ENCODE measurements at regions not wholly inside any gene's neighbourhood (a gene's known extent, or its start where the extent isn't known, plus 50 kb on each side); places are given as distances from the start of the nearest gene placed in this dataset.
A peak's percentile ranks its signal among the peaks of the same experiment; 100 is the strongest.

DNA sequence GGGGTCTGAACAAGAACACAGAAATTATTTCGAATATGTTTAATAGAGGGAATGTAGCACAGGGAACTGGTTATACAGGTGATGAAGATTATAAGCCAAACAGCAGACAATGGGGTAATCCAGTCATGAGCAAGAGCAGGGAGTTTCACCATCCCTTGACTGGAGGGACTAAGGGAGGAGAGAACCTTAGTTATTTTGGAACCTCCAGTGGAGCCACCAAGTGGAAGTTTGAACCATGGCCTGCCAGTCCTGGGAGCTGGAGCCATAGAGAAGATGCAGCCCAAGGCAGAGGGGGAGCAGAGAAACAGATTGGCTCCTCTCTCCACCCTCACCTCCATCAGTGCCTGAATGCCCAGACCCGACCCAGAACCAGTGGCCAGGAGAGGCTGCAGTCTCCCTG lies 264.6 kb upstream of the RASGEF1B start:
- TF ChIP-seq CTCF (IDR thresholded peaks at IDR 0.05) (no peak), POLR2A (IDR thresholded peaks at IDR 0.05) (no peak), EP300 (IDR thresholded peaks at IDR 0.05; ENCODE audit: low read depth) (no peak), POLR2AphosphoS5 (IDR thresholded peaks at IDR 0.05) (no peak)
- H3K4me3 ChIP-seq: no peak overlapping the region

GRCh38 chr4:81732980-81733379 lies 261.3 kb upstream of the RASGEF1B start:
- intact Hi-C loops (cut with DNase I; ENCODE audit: low total_unique reads) (no loop called here), in situ Hi-C loops (cut with MboI; ENCODE audit: low pct_ligation_motif_present in 1 of 4, low pct_unique_long_range_greater_than_20kb in 1 of 4, low sequenced_read_pairs in 3 of 4) (no loop called here)
- Histone ChIP-seq H3K4me1 (no peaks in the 10 kb centered on the region), H3K27ac (no peak overlapping the region), H3K36me3 (no peaks in the 10 kb centered on the region), H3K27me3 (no peaks in the 10 kb centered on the region), H3K4me3 (no peak overlapping the region), H3K9me3 (no peaks in the 10 kb centered on the region)
- DNase-seq: no peak
- no peak for TF ChIP-seq POLR2A (IDR thresholded peaks at IDR 0.05)
- no peak for TF ChIP-seq EP300 (IDR thresholded peaks at IDR 0.05; ENCODE audit: low read depth)
- TF ChIP-seq CTCF (IDR thresholded peaks at IDR 0.05): no peak
- no peak for TF ChIP-seq POLR2AphosphoS5 (IDR thresholded peaks at IDR 0.05)
- WGBS, 2 donors (ENCODE audit: low coverage in 1 of 2): 86 to 90% methylated on average over 1 of the region's 1 CpG

More for the DNA sequence above, 264.6 kb upstream of the RASGEF1B start:
- Histone ChIP-seq H3K4me1 (no peaks in the 10 kb centered on the region), H3K27me3 (no peaks in the 10 kb centered on the region), H3K27ac (no peak overlapping the region), H3K36me3 (no peaks in the 10 kb centered on the region), H3K9me3 (no peaks in the 10 kb centered on the region)
- no peak for DNase-seq
- intact Hi-C loops (cut with DNase I; ENCODE audit: low total_unique reads) (no loop called here), in situ Hi-C loops (cut with MboI; ENCODE audit: low pct_ligation_motif_present in 1 of 4, low pct_unique_long_range_greater_than_20kb in 1 of 4, low sequenced_read_pairs in 3 of 4) (no loop called here)
- 63 to 94% methylated on average over 1 to 2 of the region's 2 CpGs for WGBS, 2 donors (ENCODE audit: low coverage in 1 of 2)

- no peak overlapping the region for H3K4me3 ChIP-seq
- in situ Hi-C loops (cut with MboI; ENCODE audit: low pct_ligation_motif_present in 1 of 4, low pct_unique_long_range_greater_than_20kb in 1 of 4, low sequenced_read_pairs in 3 of 4): no loop called here
- 72 to 100% methylated on average over 1 to 2 of the region's 2 CpGs for WGBS, 2 donors (ENCODE audit: low coverage in 1 of 2)
- no peaks in the 10 kb centered on the region for H3K9me3 ChIP-seq
- H3K27ac ChIP-seq: no peak overlapping the region
- no peaks in the 10 kb centered on the region for H3K27me3 ChIP-seq
- intact Hi-C loops (cut with DNase I; ENCODE audit: low total_unique reads): no loop called here
- peak; percentile 53 for DNase-seq
- TF ChIP-seq POLR2AphosphoS5 (IDR thresholded peaks at IDR 0.05): no peak
- no peak for TF ChIP-seq CTCF (IDR thresholded peaks at IDR 0.05)
- TF ChIP-seq EP300 (IDR thresholded peaks at IDR 0.05; ENCODE audit: low read depth): no peak
- peaks cover 0 to 13% (median 2%) of the 10 kb centered on the region in 4 donors for H3K4me1 ChIP-seq
- no peaks in the 10 kb centered on the region for H3K36me3 ChIP-seq
Observed at GRCh38 chr4:81724925-81725329, 253.2 kb upstream of the RASGEF1B start.

DNA sequence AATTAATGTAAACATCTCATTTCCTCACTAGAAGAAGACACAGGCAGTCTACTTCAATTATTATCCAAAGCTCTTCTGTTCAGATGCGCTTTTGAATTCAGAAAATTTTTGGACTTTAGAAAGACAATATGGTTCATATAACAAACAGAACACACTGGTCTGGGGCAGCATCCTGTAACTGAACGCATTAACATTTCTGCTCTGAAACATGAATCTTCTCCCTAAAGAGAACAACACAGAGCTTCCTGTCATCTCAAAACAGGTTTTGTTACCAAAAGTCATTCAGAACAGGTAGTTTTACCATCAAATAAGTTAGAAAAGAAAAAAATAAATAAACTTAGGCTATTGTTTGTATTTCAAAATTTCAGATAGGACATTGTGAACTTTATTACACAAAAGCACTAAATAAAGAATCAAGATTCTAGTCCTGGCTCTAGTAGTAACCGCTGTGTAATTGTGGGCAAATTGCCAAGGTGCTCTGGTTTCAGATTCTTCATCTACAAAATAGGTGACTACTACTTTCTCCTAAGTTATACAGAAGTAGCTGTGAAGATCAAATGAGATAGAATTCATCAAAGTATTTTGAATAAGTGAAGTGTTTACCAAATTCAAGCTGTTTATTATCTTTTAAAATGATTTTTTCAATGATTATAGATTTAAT lies 252.3 kb upstream of the RASGEF1B start:
- Histone ChIP-seq H3K36me3 (no peaks in the 10 kb centered on the region), H3K27me3 (no peaks in the 10 kb centered on the region), H3K9me3 (no peaks in the 10 kb centered on the region), H3K27ac (no peak overlapping the region), H3K4me1 (peaks cover 0 to 13% (median 2%) of the 10 kb centered on the region in 4 donors), H3K4me3 (no peak overlapping the region)
- TF ChIP-seq POLR2A (IDR thresholded peaks at IDR 0.05) (no peak), EP300 (IDR thresholded peaks at IDR 0.05; ENCODE audit: low read depth) (no peak), CTCF (IDR thresholded peaks at IDR 0.05) (no peak), POLR2AphosphoS5 (IDR thresholded peaks at IDR 0.05) (no peak)
- in situ Hi-C loops (cut with MboI; ENCODE audit: low pct_ligation_motif_present in 1 of 4, low pct_unique_long_range_greater_than_20kb in 1 of 4, low sequenced_read_pairs in 3 of 4): no loop called here
- intact Hi-C loops (cut with DNase I; ENCODE audit: low total_unique reads): no loop called here
- DNase-seq: peak; percentile 31
- 67 to 70% methylated on average over 3 of the region's 3 CpGs for WGBS, 2 donors (ENCODE audit: low coverage in 1 of 2)

Measured in transverse colon (tissue), 4 donors.